NB4 (cell line): ENCODE measurements at regions not wholly inside any gene's neighbourhood (a gene's known extent, or its start where the extent isn't known, plus 50 kb on each side); places are given as distances from the start of the nearest gene placed in this dataset.

Experiments used
- CTCF ChIP-seq: IDR thresholded peaks from one replicate; pipeline ENCODE4 v1.5.1; 2012; ENCODE audit warnings: low read depth, low read length
- MAX ChIP-seq: IDR thresholded peaks from 2 replicates; pipeline ENCODE4 v1.6.1; 2011; ENCODE audit warnings: low read depth, low read length
- MYC ChIP-seq: IDR thresholded peaks from 2 replicates; pipeline ENCODE4 v1.6.1; 2011; ENCODE audit warnings: low read depth, low read length
- POLR2A ChIP-seq: IDR thresholded peaks from 2 replicates; pipeline ENCODE4 v1.6.1; 2011; ENCODE audit warnings: mild to moderate bottlenecking; ENCODE audit not compliant: insufficient read length; ENCODE audit errors: extremely low read depth

- TF ChIP-seq POLR2A (no peak), MAX (no peak), CTCF (no peak), MYC (no peak)
Observed at GRCh38 chr6:76671751-76672150, 599.3 kb upstream of the IMPG1 start.
